Astrocyte (in vitro differentiated cells and primary cell): ENCODE measurements at regions not wholly inside any gene's neighbourhood (a gene's known extent, or its start where the extent isn't known, plus 50 kb on each side); places are given as distances from the start of the nearest gene placed in this dataset.

ENCODE experiments used
- CTCF ChIP-seq: IDR thresholded peaks from 2 replicates; pipeline ENCODE4 v1.5.1; 2011; ENCODE audit warnings: low read depth, mild to moderate bottlenecking, inconsistent platforms, low read length, moderate library complexity; ENCODE audit not compliant: insufficient read depth
- EZH2 ChIP-seq: IDR thresholded peaks from 2 replicates; pipeline ENCODE4 v1.6.1; 2012; ENCODE audit warnings: mild to moderate bottlenecking, low read length, inconsistent platforms; ENCODE audit not compliant: insufficient read depth

- TF ChIP-seq CTCF (no peak), EZH2 (no peak)
Observed at GRCh38 chr5:56616454-56617160, 198.7 kb upstream of the MAP3K1 start.
